GM12864 (cell line): ENCODE measurements at regions not wholly inside any gene's neighbourhood (a gene's known extent, or its start where the extent isn't known, plus 50 kb on each side); places are given as distances from the start of the nearest gene placed in this dataset.

Experiments used
- DNase-seq: peaks from one replicate; pipeline ENCODE4 v3.0.0-alpha.2; 2011; ENCODE audit warnings: low read depth
- H3K4me3 ChIP-seq: 2 replicates; pipeline ENCODE4 v1.5.1; 2011; ENCODE audit warnings: mild to moderate bottlenecking, low read depth, low read length, control low read depth
- CTCF ChIP-seq: IDR thresholded peaks from 2 replicates; pipeline ENCODE4 v1.5.1; 2011; ENCODE audit warnings: low read depth, mild to moderate bottlenecking, moderate library complexity, low read length, control low read depth, inconsistent platforms; ENCODE audit errors: missing control alignments

DNA sequence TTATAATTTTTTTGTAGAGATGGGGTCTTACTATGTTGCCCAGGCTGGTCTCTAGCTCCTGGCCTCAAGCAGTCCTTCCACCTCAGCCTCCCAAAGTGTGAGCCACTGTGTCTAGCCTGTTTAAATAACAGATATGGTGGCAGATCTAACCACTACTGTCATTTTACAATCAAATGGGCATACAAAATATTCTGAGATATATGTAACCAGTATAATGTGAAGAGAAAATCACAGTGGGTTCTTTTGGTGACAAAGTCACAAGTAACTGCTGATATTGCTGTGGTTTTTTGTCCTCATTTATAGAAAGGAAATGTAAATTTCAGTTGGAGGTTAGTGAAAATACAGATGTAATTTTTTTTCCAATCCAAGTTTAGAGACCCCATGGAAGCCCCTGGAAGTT lies 58.6 kb upstream of the ARHGEF3 start:
- no peak overlapping the region for H3K4me3 ChIP-seq
- no peak for TF ChIP-seq CTCF
- DNase-seq: no peak

DNA sequence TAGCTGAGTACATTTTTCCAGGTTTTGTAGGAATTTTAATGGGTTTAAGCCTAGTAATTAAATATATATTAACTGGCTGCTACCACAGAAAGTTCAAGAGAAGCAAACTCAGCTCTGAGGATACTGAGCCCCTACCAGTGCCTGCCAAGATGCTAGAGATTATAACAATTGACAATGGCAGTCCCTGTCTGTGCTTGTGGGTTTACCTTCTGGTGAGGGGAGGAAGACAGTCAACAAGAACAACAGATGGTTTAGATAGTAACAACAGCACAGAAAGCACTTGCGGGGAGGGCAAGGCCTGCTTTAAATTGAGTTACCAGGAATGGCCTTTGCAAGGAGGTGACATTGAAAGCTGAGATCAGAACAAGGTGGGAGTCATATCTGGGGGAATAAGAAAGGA lies 56.6 kb upstream of the ARHGEF3 start:
- DNase-seq: no peak
- H3K4me3 ChIP-seq: no peak overlapping the region
- TF ChIP-seq CTCF: no peak

DNA sequence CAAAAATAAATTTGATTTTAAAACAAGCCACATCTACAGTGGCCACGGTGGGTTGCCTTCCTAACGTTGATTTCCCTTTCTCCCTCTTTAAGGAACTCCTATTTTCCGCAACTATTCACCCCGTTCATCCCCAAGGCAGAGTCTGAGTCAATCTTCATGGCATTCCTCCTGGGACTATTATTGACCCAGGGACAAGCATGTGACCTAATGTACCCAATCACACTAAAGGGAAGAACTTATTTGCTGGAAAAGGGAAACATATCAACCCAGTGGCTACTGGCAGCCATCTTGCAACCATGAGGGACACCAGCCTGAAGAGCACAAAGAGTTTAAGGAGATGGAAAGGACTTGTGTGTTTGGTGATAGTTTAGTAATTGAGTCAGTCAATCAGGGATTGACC lies 55.4 kb upstream of the ARHGEF3 start:
- no peak for TF ChIP-seq CTCF
- no peak for DNase-seq
- H3K4me3 ChIP-seq: no peak overlapping the region

DNA sequence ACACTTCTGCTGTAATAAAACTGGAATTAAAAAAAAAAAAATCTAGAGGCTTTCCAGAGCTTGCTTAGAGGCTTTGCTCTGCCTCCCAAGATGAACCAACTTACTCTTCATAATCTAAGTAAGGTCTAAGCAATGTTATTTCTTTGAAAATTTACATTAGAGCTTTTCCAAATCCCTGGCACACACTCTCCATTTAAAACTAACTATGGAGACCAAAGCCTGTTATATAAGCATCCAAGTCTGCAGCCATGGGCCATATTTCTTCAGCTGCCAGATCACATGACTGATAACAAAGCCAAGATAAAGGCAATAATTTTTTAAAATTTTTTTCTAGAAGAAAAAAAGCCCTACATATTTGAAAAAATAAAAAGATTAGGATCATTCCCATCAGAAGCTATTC lies 55.0 kb upstream of the ARHGEF3 start:
- no peak for TF ChIP-seq CTCF
- no peak overlapping the region for H3K4me3 ChIP-seq
- no peak for DNase-seq

- peak; percentile 71 for TF ChIP-seq CTCF
- H3K4me3 ChIP-seq: no peak overlapping the region
- no peak for DNase-seq
Measured at GRCh38 chr3:56855856-56856512, 54.2 kb upstream of the ARHGEF3 start.

- no peak for DNase-seq
- no peak overlapping the region for H3K4me3 ChIP-seq
- no peak for TF ChIP-seq CTCF
Measured at GRCh38 chr3:56854856-56855611, 53.3 kb upstream of the ARHGEF3 start.
